ENCODE measurements at regions not wholly inside any gene's neighbourhood (a gene's known extent, or its start where the extent isn't known, plus 50 kb on each side); places are given as distances from the start of the nearest gene placed in this dataset.

GRCh38 chr5:168042284-168043068, 249.0 kb upstream of the WWC1 start:
- Mint-ChIP-seq H3K27ac (no peak overlapping the region), H3K36me3 (ENCODE audit: low read depth) (no peaks in the 10 kb centered on the region), H3K9me3 (no peaks in the 10 kb centered on the region), H3K4me1 (ENCODE audit: low read depth) (no peaks in the 10 kb centered on the region), H3K27me3 (ENCODE audit: low read depth) (no peaks in the 10 kb centered on the region), H3K4me3 (no peak overlapping the region)
- DNase-seq (ENCODE audit: low spot score), result no peak

GRCh38 chr5:168046163-168046562, 245.3 kb upstream of the WWC1 start:
- Mint-ChIP-seq H3K27me3 (ENCODE audit: low read depth) (no peaks in the 10 kb centered on the region), H3K4me3 (no peak overlapping the region), H3K27ac (no peak overlapping the region), H3K4me1 (ENCODE audit: low read depth) (no peaks in the 10 kb centered on the region), H3K36me3 (ENCODE audit: low read depth) (no peaks in the 10 kb centered on the region), H3K9me3 (no peaks in the 10 kb centered on the region)
- no peak for DNase-seq (ENCODE audit: low spot score)

- H3K9me3 Mint-ChIP-seq, result no peaks in the 10 kb centered on the region
- no peaks in the 10 kb centered on the region for H3K36me3 Mint-ChIP-seq (ENCODE audit: low read depth)
- H3K27ac Mint-ChIP-seq, result no peak overlapping the region
- H3K4me1 Mint-ChIP-seq (ENCODE audit: low read depth), result no peaks in the 10 kb centered on the region
- no peaks in the 10 kb centered on the region for H3K27me3 Mint-ChIP-seq (ENCODE audit: low read depth)
- no peak for DNase-seq (ENCODE audit: low spot score)
- H3K4me3 Mint-ChIP-seq, result no peak overlapping the region
Observed at GRCh38 chr5:168047043-168047668, 244.3 kb upstream of the WWC1 start.

GRCh38 chr5:168047669-168048111, 243.8 kb upstream of the WWC1 start:
- DNase-seq (ENCODE audit: low spot score), result no peak
- no peaks in the 10 kb centered on the region for H3K4me1 Mint-ChIP-seq (ENCODE audit: low read depth)
- no peaks in the 10 kb centered on the region for H3K36me3 Mint-ChIP-seq (ENCODE audit: low read depth)
- H3K4me3 Mint-ChIP-seq, result no peak overlapping the region
- H3K27ac Mint-ChIP-seq, result no peak overlapping the region
- H3K9me3 Mint-ChIP-seq, result no peaks in the 10 kb centered on the region
- no peaks in the 10 kb centered on the region for H3K27me3 Mint-ChIP-seq (ENCODE audit: low read depth)

GRCh38 chr5:168048486-168048885, 243.0 kb upstream of the WWC1 start:
- H3K4me3 Mint-ChIP-seq, result no peak overlapping the region
- H3K36me3 Mint-ChIP-seq (ENCODE audit: low read depth), result no peaks in the 10 kb centered on the region
- no peaks in the 10 kb centered on the region for H3K4me1 Mint-ChIP-seq (ENCODE audit: low read depth)
- H3K27ac Mint-ChIP-seq, result no peak overlapping the region
- no peak for DNase-seq (ENCODE audit: low spot score)
- no peaks in the 10 kb centered on the region for H3K27me3 Mint-ChIP-seq (ENCODE audit: low read depth)
- no peaks in the 10 kb centered on the region for H3K9me3 Mint-ChIP-seq

GRCh38 chr5:168052686-168053085, 238.8 kb upstream of the WWC1 start:
- no peaks in the 10 kb centered on the region for H3K36me3 Mint-ChIP-seq (ENCODE audit: low read depth)
- no peaks in the 10 kb centered on the region for H3K27me3 Mint-ChIP-seq (ENCODE audit: low read depth)
- no peak overlapping the region for H3K4me3 Mint-ChIP-seq
- no peak overlapping the region for H3K27ac Mint-ChIP-seq
- DNase-seq (ENCODE audit: low spot score), result no peak
- H3K4me1 Mint-ChIP-seq (ENCODE audit: low read depth), result no peaks in the 10 kb centered on the region
- H3K9me3 Mint-ChIP-seq, result no peaks in the 10 kb centered on the region

- Mint-ChIP-seq H3K4me1 (ENCODE audit: low read depth) (no peaks in the 10 kb centered on the region), H3K4me3 (no peak overlapping the region), H3K9me3 (no peaks in the 10 kb centered on the region), H3K36me3 (ENCODE audit: low read depth) (no peaks in the 10 kb centered on the region), H3K27me3 (ENCODE audit: low read depth) (no peaks in the 10 kb centered on the region), H3K27ac (no peak overlapping the region)
- no peak for DNase-seq (ENCODE audit: low spot score)
Observed at GRCh38 chr5:168054091-168054490, 237.4 kb upstream of the WWC1 start.

GRCh38 chr5:168055141-168055683, 236.2 kb upstream of the WWC1 start:
- Mint-ChIP-seq H3K27me3 (ENCODE audit: low read depth) (no peaks in the 10 kb centered on the region), H3K36me3 (ENCODE audit: low read depth) (no peaks in the 10 kb centered on the region), H3K27ac (no peak overlapping the region), H3K4me1 (ENCODE audit: low read depth) (no peaks in the 10 kb centered on the region), H3K4me3 (no peak overlapping the region), H3K9me3 (no peaks in the 10 kb centered on the region)
- DNase-seq (ENCODE audit: low spot score), result no peak

- Mint-ChIP-seq H3K4me3 (no peak overlapping the region), H3K27me3 (ENCODE audit: low read depth) (no peaks in the 10 kb centered on the region), H3K36me3 (ENCODE audit: low read depth) (no peaks in the 10 kb centered on the region), H3K9me3 (no peaks in the 10 kb centered on the region), H3K27ac (no peak overlapping the region), H3K4me1 (ENCODE audit: low read depth) (no peaks in the 10 kb centered on the region)
- no peak for DNase-seq (ENCODE audit: low spot score)
Observed at GRCh38 chr5:168055961-168056360, 235.5 kb upstream of the WWC1 start.

- no peak overlapping the region for H3K27ac Mint-ChIP-seq
- H3K4me3 Mint-ChIP-seq, result no peak overlapping the region
- no peak for DNase-seq (ENCODE audit: low spot score)
- no peaks in the 10 kb centered on the region for H3K36me3 Mint-ChIP-seq (ENCODE audit: low read depth)
- no peaks in the 10 kb centered on the region for H3K4me1 Mint-ChIP-seq (ENCODE audit: low read depth)
- no peaks in the 10 kb centered on the region for H3K27me3 Mint-ChIP-seq (ENCODE audit: low read depth)
- H3K9me3 Mint-ChIP-seq, result no peaks in the 10 kb centered on the region
Observed at GRCh38 chr5:168056499-168057182, 234.8 kb upstream of the WWC1 start.

- Mint-ChIP-seq H3K4me3 (no peak overlapping the region), H3K4me1 (ENCODE audit: low read depth) (no peaks in the 10 kb centered on the region), H3K27ac (no peak overlapping the region), H3K9me3 (no peaks in the 10 kb centered on the region), H3K27me3 (ENCODE audit: low read depth) (no peaks in the 10 kb centered on the region), H3K36me3 (ENCODE audit: low read depth) (no peaks in the 10 kb centered on the region)
- DNase-seq (ENCODE audit: low spot score), result no peak
Observed at GRCh38 chr5:168057905-168058304, 233.5 kb upstream of the WWC1 start.

GRCh38 chr5:168059131-168059530, 232.3 kb upstream of the WWC1 start:
- Mint-ChIP-seq H3K36me3 (ENCODE audit: low read depth) (no peaks in the 10 kb centered on the region), H3K27ac (no peak overlapping the region), H3K4me3 (no peak overlapping the region), H3K9me3 (no peaks in the 10 kb centered on the region), H3K27me3 (ENCODE audit: low read depth) (no peaks in the 10 kb centered on the region), H3K4me1 (ENCODE audit: low read depth) (no peaks in the 10 kb centered on the region)
- no peak for DNase-seq (ENCODE audit: low spot score)

GRCh38 chr5:168062239-168062638, 229.2 kb upstream of the WWC1 start:
- Mint-ChIP-seq H3K4me3 (no peak overlapping the region), H3K27ac (no peak overlapping the region), H3K27me3 (ENCODE audit: low read depth) (no peaks in the 10 kb centered on the region), H3K9me3 (no peaks in the 10 kb centered on the region), H3K36me3 (ENCODE audit: low read depth) (no peaks in the 10 kb centered on the region), H3K4me1 (ENCODE audit: low read depth) (no peaks in the 10 kb centered on the region)
- DNase-seq (ENCODE audit: low spot score), result no peak

- Mint-ChIP-seq H3K9me3 (no peaks in the 10 kb centered on the region), H3K36me3 (ENCODE audit: low read depth) (no peaks in the 10 kb centered on the region), H3K4me3 (no peak overlapping the region), H3K27me3 (ENCODE audit: low read depth) (no peaks in the 10 kb centered on the region), H3K4me1 (ENCODE audit: low read depth) (no peaks in the 10 kb centered on the region), H3K27ac (no peak overlapping the region)
- DNase-seq (ENCODE audit: low spot score), result no peak
Observed at GRCh38 chr5:168064457-168064856, 227.0 kb upstream of the WWC1 start.
